ENCODE measurements at regions not wholly inside any gene's neighbourhood (a gene's known extent, or its start where the extent isn't known, plus 50 kb on each side); places are given as distances from the start of the nearest gene placed in this dataset.

- Histone ChIP-seq H3K36me3 (replicated peaks in 1 of 2; ENCODE audit: insufficient read depth in 1 of 2, low read depth in 2 of 2) (no peaks in the 10 kb centered on the region), H3K27ac (no peak overlapping the region), H3K27me3 (no peaks in the 10 kb centered on the region), H3K4me1 (no peaks in the 10 kb centered on the region), H3K9me3 (no peaks in the 10 kb centered on the region), H3K4me3 (no peak overlapping the region)
- intact Hi-C loops (cut with DNase I), result no loop called here
- ATAC-seq, result no peak
- TF ChIP-seq POLR2A (IDR thresholded peaks at IDR 0.05), result no peak
- TF ChIP-seq CTCF (IDR thresholded peaks at IDR 0.05), result no peak
- DNase-seq, result no peak
- WGBS, 2 donors, result 83 to 84% methylated on average over 8 of the region's 8 CpGs
These were observed 125.2 kb upstream of the NANOS1 start for GRCh38 chr10:118904286-118904685.

- H3K27me3 ChIP-seq, result no peaks in the 10 kb centered on the region
- WGBS, 2 donors, result 85 to 90% methylated on average over 5 of the region's 5 CpGs
- ATAC-seq, result no peak
- H3K36me3 ChIP-seq (replicated peaks in 1 of 2; ENCODE audit: insufficient read depth in 1 of 2, low read depth in 2 of 2), result no peaks in the 10 kb centered on the region
- H3K27ac ChIP-seq, result no peak overlapping the region
- H3K4me3 ChIP-seq, result no peak overlapping the region
- no peaks in the 10 kb centered on the region for H3K4me1 ChIP-seq
- no peaks in the 10 kb centered on the region for H3K9me3 ChIP-seq
- intact Hi-C loops (cut with DNase I), result no loop called here
- TF ChIP-seq CTCF (IDR thresholded peaks at IDR 0.05) (no peak), POLR2A (IDR thresholded peaks at IDR 0.05) (no peak)
- DNase-seq, result no peak
These were observed 122.5 kb upstream of the NANOS1 start for GRCh38 chr10:118907051-118907450.

GRCh38 chr10:118908557-118909256 lies 120.8 kb upstream of the NANOS1 start:
- TF ChIP-seq POLR2A (IDR thresholded peaks at IDR 0.05) (no peak), CTCF (IDR thresholded peaks at IDR 0.05) (no peak)
- peaks cover 7% of the 10 kb centered on the region for H3K4me1 ChIP-seq
- no peak overlapping the region for H3K27ac ChIP-seq
- H3K9me3 ChIP-seq, result no peaks in the 10 kb centered on the region
- intact Hi-C loops (cut with DNase I), result no loop called here
- no peaks in the 10 kb centered on the region for H3K36me3 ChIP-seq (replicated peaks in 1 of 2; ENCODE audit: insufficient read depth in 1 of 2, low read depth in 2 of 2)
- ATAC-seq, result no peak
- H3K4me3 ChIP-seq, result no peak overlapping the region
- 75 to 80% methylated on average over 16 of the region's 16 CpGs for WGBS, 2 donors
- H3K27me3 ChIP-seq, result no peaks in the 10 kb centered on the region
- DNase-seq, result no peak

GRCh38 chr10:118910702-118911101 lies 118.8 kb upstream of the NANOS1 start:
- H3K27me3 ChIP-seq, result no peaks in the 10 kb centered on the region
- no peaks in the 10 kb centered on the region for H3K36me3 ChIP-seq (replicated peaks in 1 of 2; ENCODE audit: insufficient read depth in 1 of 2, low read depth in 2 of 2)
- no peak overlapping the region for H3K27ac ChIP-seq
- H3K4me3 ChIP-seq, result no peak overlapping the region
- no peak for ATAC-seq
- H3K4me1 ChIP-seq, result peaks cover 7% of the 10 kb centered on the region
- intact Hi-C loops (cut with DNase I), result no loop called here
- DNase-seq, result no peak
- TF ChIP-seq CTCF (IDR thresholded peaks at IDR 0.05) (no peak), POLR2A (IDR thresholded peaks at IDR 0.05) (no peak)
- no peaks in the 10 kb centered on the region for H3K9me3 ChIP-seq
- whole genome bisulfite sequencing, 2 donors, result 77 to 86% methylated on average over 4 to 7 of the region's 7 CpGs

- DNase-seq (no peak), ATAC-seq (no peak)
- H3K4me1 ChIP-seq, result peaks cover 7% of the 10 kb centered on the region
- H3K27ac ChIP-seq, result no peak overlapping the region
- H3K9me3 ChIP-seq, result no peaks in the 10 kb centered on the region
- H3K4me3 ChIP-seq, result no peak overlapping the region
- intact Hi-C loops (cut with DNase I), result no loop called here
- no peaks in the 10 kb centered on the region for H3K27me3 ChIP-seq
- 51 to 62% methylated on average over 5 of the region's 5 CpGs for WGBS, 2 donors
- no peak for TF ChIP-seq CTCF (IDR thresholded peaks at IDR 0.05)
- TF ChIP-seq POLR2A (IDR thresholded peaks at IDR 0.05), result no peak
- no peaks in the 10 kb centered on the region for H3K36me3 ChIP-seq (replicated peaks in 1 of 2; ENCODE audit: insufficient read depth in 1 of 2, low read depth in 2 of 2)
These were observed 118.2 kb upstream of the NANOS1 start for GRCh38 chr10:118911363-118911762.
